ENCODE measurements at regions not wholly inside any gene's neighbourhood (a gene's known extent, or its start where the extent isn't known, plus 50 kb on each side); places are given as distances from the start of the nearest gene placed in this dataset.

DNA sequence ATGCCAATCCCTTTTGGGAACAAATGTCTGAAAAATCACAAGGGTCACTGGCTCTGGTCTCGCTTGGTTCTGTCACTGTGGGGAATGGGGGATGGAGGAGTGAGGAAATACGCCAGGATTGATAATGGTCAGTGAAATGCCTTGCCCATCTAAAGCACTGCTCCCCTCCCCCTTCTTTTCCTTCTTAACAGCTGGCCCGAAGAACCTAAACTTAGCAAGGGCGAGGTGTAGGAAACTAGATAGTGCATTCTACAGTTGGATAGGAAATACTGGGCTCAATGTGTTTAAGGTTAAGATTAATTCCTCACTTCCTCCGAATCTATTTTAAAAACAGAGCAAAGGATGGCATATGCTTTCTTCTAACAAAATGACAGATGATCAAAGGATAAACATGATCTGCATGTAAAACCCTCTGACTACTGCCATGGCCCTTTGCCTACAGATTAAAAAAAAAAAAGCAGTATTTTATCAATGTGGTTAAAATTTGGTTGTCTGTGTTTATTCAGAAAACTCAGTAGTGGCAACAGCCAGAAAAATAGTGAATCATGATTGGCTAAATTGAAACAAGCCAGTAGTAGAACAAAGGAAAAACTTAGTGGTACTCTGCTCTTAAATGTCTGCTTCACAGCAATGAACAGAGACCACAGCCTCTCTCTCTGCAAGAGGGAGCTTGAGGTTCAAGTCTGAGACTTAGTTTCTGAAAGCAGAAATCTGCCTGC, 86.1 kb upstream of the VAV3 start:
- H4K20me1 ChIP-seq (ENCODE audit: insufficient read depth) = no peaks in the 10 kb centered on the region
- H3K27me3 ChIP-seq (ENCODE audit: insufficient read depth, low read depth, low read length) = peaks cover 13% of the 10 kb centered on the region
- no peaks in the 10 kb centered on the region for H3K9me3 ChIP-seq (ENCODE audit: low read length)
- no peak overlapping the region for H3K4me2 ChIP-seq (ENCODE audit: low read length)
- peak overlapping the region; percentile 31 for H3K4me3 ChIP-seq (ENCODE audit: low read length)
- H3K9me2 ChIP-seq (ENCODE audit: insufficient read depth, low read length) = no peaks in the 10 kb centered on the region
- no peak overlapping the region for H3K9ac ChIP-seq (ENCODE audit: low read length)
- H2AFZ ChIP-seq (ENCODE audit: low read depth, low read length) = no peak overlapping the region
- no peaks in the 10 kb centered on the region for H3K79me2 ChIP-seq (replicated peaks; ENCODE audit: insufficient read depth, low read length)
- no peak for TF ChIP-seq EP300 (conservative IDR thresholded peaks at IDR 0.05; ENCODE audit: poor library complexity, severe bottlenecking)
- no peaks in the 10 kb centered on the region for H3K36me3 ChIP-seq (ENCODE audit: insufficient read depth, low read length)
- H3K27ac ChIP-seq (ENCODE audit: low read length) = no peak overlapping the region
- no peaks in the 10 kb centered on the region for H3F3A ChIP-seq (ENCODE audit: insufficient read depth, low read length, poor library complexity, severe bottlenecking)

DNA sequence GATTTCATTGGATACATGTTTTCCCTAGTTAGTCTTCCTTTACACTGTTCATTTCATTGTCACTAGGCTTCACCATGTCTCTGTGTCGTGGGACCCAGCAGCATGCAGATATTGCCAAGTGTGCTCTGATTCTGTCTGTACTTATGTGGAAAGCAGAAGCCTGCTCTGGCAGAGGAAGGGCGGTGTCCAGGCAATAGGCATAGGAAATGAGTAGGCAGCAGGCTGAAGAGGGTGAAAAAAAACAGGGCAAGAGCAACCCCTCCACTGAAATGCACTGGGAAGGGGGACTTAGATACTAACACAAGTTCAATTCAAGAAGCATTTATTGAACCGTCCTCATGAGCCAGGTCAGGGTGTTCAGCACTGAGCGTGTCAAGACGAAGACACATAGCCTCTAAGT, 85.2 kb upstream of the VAV3 start:
- TF ChIP-seq EZH2 (IDR thresholded peaks at IDR 0.05; ENCODE audit: borderline replicate concordance, insufficient read depth, low read length, poor library complexity, severe bottlenecking) (no peak), REST (IDR thresholded peaks at IDR 0.05; ENCODE audit: borderline replicate concordance) (no peak), POLR2AphosphoS5 (IDR thresholded peaks at IDR 0.05) (no peak), SMC3 (conservative IDR thresholded peaks at IDR 0.05; ENCODE audit: poor library complexity) (no peak), CTCF (IDR thresholded peaks at IDR 0.05; ENCODE audit: poor library complexity, severe bottlenecking) (no peak), EP300 (conservative IDR thresholded peaks at IDR 0.05; ENCODE audit: poor library complexity, severe bottlenecking) (no peak), RAD21 (conservative IDR thresholded peaks at IDR 0.05) (no peak), MXI1 (conservative IDR thresholded peaks at IDR 0.05; ENCODE audit: poor library complexity, severe bottlenecking) (no peak), TAF1 (IDR thresholded peaks at IDR 0.05; ENCODE audit: low read depth) (no peak)
- H3K27ac ChIP-seq (ENCODE audit: low read length) = no peak overlapping the region
- no peak overlapping the region for H3K9ac ChIP-seq (ENCODE audit: low read length)
- no peaks in the 10 kb centered on the region for H3K79me2 ChIP-seq (replicated peaks; ENCODE audit: insufficient read depth, low read length)
- no peaks in the 10 kb centered on the region for H3K36me3 ChIP-seq (ENCODE audit: insufficient read depth, low read length)
- peaks cover 13% of the 10 kb centered on the region for H3K27me3 ChIP-seq (ENCODE audit: insufficient read depth, low read depth, low read length)
- no peaks in the 10 kb centered on the region for H4K20me1 ChIP-seq (ENCODE audit: insufficient read depth)
- no peaks in the 10 kb centered on the region for H3F3A ChIP-seq (ENCODE audit: insufficient read depth, low read length, poor library complexity, severe bottlenecking)
- H3K9me3 ChIP-seq (ENCODE audit: low read length) = no peaks in the 10 kb centered on the region
- H2AFZ ChIP-seq (ENCODE audit: low read depth, low read length) = no peak overlapping the region
- no peak overlapping the region for H3K4me3 ChIP-seq (ENCODE audit: low read length)
- no peaks in the 10 kb centered on the region for H3K9me2 ChIP-seq (ENCODE audit: insufficient read depth, low read length)
- no peak overlapping the region for H3K4me2 ChIP-seq (ENCODE audit: low read length)
